Left ventricle myocardium superior (tissue), 1 donor: ENCODE measurements at regions not wholly inside any gene's neighbourhood (a gene's known extent, or its start where the extent isn't known, plus 50 kb on each side); places are given as distances from the start of the nearest gene placed in this dataset.
"Not testable (repeated sequence)": the region's sequence is repeated elsewhere in the genome, so short reads cannot be mapped to it uniquely, and the experiment has no call there.

Experiments used
- ATAC-seq: fragments of 200-7000 bp; cut with Tn5 transposase; one replicate; pipeline ENCODE4 v1.9.1; 2020; ENCODE audit warnings: mild to moderate bottlenecking, moderate library complexity
- DNase-seq: peaks from one replicate; pipeline ENCODE4 v3.0.0-alpha.2; 2020
- intact Hi-C: fragments of 100-400 bp; cut with micrococcal nuclease; formaldehyde crosslinking; loops from one replicate; pipeline ENCODE4 v1.11.0; 2022
- donor health status: DM: no; HTN: yes; CAD: no; lungs with severe emphysema.

GRCh38 chr13:86253497-86253896, 454.3 kb upstream of the SLITRK6 start:
- intact Hi-C loops, ATAC-seq: not testable (repeated sequence)

GRCh38 chr13:86255820-86256219, 456.6 kb upstream of the SLITRK6 start:
- DNase-seq, ATAC-seq, intact Hi-C loops: not testable (repeated sequence)

More at GRCh38 chr13:86253497-86253896, 454.3 kb upstream of the SLITRK6 start:
- not testable (repeated sequence) for DNase-seq

GRCh38 chr13:86269511-86269910, 470.3 kb upstream of the SLITRK6 start:
- no peak for ATAC-seq
- no peak for DNase-seq
- intact Hi-C loops, result no loop called here

DNA sequence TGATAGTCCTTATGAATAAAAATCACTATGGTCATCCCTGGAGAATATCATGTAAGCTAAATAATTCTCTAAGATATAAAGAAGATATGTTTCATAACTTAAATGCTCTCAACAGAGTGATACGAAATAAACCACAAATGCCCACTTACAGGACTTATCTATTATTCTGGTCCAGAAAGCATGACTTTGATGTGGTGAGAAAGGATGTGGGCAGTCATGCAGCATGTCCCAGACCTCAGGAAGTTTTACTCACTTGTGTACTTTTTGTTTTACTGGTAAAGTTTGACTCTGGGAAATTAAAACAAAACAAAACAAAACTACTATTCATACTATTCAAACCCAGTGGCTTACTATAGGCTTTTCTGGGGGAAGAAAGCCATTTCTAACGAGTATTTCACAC, 483.2 kb upstream of the SLITRK6 start:
- DNase-seq, result no peak
- intact Hi-C loops, result no loop called here
- no peak for ATAC-seq

- DNase-seq (no peak), ATAC-seq (no peak)
- intact Hi-C loops, result no loop called here
These were observed 483.8 kb upstream of the SLITRK6 start for GRCh38 chr13:86283031-86283430.

DNA sequence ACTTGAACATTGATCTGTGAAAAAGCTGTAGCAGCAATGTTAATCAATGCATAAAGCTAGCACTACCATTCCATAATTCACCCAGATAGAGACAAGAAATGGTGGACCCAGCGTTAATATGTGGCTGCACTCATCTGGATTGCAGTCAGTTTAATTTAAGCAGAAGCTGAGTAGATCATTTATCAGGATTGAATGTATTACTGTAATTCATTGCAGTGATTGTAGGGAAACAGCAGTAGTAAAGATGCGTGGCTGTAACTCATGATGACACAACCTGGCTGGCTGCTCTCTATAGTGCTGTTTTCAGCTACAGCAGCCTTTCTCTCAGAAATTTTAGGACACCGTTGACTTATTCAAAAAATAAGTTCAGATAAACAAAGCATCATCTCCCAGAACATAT, 499.5 kb upstream of the SLITRK6 start:
- intact Hi-C loops, result no loop called here
- DNase-seq (no peak), ATAC-seq (no peak)

GRCh38 chr13:86299128-86299527, 499.9 kb upstream of the SLITRK6 start:
- intact Hi-C loops, result no loop called here
- DNase-seq (no peak), ATAC-seq (no peak)

- DNase-seq (no peak), ATAC-seq (no peak)
- intact Hi-C loops, result no loop called here
These were observed 510.7 kb upstream of the SLITRK6 start for GRCh38 chr13:86309881-86310280.

DNA sequence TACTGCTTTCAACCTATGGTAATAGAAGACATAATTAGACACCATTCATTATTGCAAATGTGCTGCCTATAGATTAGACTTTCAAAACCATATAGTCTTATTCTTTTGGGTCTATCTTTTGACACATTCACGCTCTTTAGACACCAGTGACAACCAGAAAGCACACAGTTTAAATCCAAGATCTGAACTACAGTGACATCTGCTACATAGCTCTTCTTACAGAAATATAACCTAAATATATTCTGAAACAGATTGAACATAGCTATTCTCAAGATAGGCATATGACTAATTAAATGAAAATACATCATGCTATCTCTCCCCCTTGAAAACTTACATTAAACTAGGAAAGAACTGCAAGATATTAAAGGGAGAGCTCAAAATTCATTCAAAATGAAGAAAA, 514.2 kb upstream of the SLITRK6 start:
- intact Hi-C loops, result no loop called here
- ATAC-seq, result no peak
- no peak for DNase-seq

DNA sequence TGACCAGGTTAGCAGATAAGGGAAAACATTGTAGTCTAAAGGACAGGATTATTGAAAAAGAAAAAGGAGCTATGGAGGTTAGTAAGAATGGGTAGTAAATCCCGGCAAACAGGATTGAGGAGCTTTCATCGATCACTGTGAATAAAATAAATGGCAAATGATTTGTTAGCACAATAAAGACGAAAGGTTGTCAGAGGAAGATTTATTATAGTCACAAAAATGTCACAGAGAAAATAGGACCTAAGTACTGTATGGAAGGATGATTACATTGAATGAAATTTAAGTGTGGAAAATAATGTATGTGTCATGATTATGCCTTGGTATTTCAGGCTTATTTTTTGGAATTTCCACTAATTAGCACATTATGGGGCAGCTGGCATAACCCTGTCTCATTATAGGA, 519.2 kb upstream of the SLITRK6 start:
- DNase-seq (no peak), ATAC-seq (no peak)
- intact Hi-C loops, result no loop called here

- no peak for ATAC-seq
- no peak for DNase-seq
- intact Hi-C loops, result no loop called here
These were observed 525.0 kb upstream of the SLITRK6 start for GRCh38 chr13:86324191-86324590.

- DNase-seq (no peak), ATAC-seq (no peak)
- intact Hi-C loops, result no loop called here
These were observed 556.1 kb upstream of the SLITRK6 start for GRCh38 chr13:86355301-86355700.

- no peak for ATAC-seq
- intact Hi-C loops, result no loop called here
- DNase-seq, result no peak
These were observed 557.9 kb upstream of the SLITRK6 start for GRCh38 chr13:86357106-86357505.

GRCh38 chr13:86363749-86364148, 564.5 kb upstream of the SLITRK6 start:
- intact Hi-C loops, DNase-seq, ATAC-seq: not testable (repeated sequence)

DNA sequence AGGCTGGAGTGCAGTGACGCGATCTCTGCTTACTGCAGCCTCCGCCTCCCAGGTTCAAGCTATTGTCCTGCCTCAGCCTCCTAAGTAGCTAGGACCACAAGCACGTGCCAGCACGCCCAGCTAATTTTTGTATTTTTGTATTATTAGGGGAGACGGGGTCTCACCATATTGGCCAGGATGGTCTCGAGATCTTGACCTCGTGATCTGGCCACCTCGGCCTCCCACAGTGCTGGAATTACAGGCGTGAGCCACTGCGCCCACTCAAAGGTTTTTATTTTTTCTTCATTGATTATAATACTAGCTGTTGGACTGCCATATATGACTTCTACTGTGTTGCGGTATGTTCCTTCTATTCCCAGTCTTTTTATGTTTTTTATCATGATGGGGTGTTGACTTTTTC, 569.7 kb upstream of the SLITRK6 start:
- intact Hi-C loops, result no loop called here
- no peak for ATAC-seq
- no peak for DNase-seq

DNA sequence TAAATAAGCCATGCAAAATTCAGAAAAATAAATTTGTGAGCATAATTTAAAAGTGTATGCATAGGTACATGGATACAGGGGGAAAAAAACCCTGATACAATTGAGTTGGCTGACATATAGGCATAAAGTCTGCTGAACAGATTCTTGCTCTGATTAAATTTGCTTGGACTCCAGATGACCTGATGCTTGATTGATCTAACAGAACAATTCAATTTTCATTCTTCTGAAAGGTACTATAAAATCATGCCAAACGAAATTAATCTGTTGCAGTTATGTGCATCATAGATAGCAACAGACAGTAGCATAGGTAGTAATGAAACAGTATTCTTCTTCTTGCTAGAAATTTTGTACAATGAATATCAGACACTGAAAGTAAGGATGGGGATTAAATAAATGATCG, 578.2 kb upstream of the SLITRK6 start:
- intact Hi-C loops, result no loop called here
- ATAC-seq, result no peak
- no peak for DNase-seq

GRCh38 chr13:86378628-86379027, 579.4 kb upstream of the SLITRK6 start:
- ATAC-seq, result no peak

GRCh38 chr13:86383151-86383550, 583.9 kb upstream of the SLITRK6 start:
- no peak for ATAC-seq
- intact Hi-C loops, result no loop called here

More at GRCh38 chr13:86378628-86379027, 579.4 kb upstream of the SLITRK6 start:
- no peak for DNase-seq
- intact Hi-C loops, result no loop called here

GRCh38 chr13:86383561-86383960, 584.3 kb upstream of the SLITRK6 start:
- intact Hi-C loops, result no loop called here
- DNase-seq (no peak), ATAC-seq (no peak)

More at GRCh38 chr13:86383151-86383550, 583.9 kb upstream of the SLITRK6 start:
- DNase-seq, result no peak

DNA sequence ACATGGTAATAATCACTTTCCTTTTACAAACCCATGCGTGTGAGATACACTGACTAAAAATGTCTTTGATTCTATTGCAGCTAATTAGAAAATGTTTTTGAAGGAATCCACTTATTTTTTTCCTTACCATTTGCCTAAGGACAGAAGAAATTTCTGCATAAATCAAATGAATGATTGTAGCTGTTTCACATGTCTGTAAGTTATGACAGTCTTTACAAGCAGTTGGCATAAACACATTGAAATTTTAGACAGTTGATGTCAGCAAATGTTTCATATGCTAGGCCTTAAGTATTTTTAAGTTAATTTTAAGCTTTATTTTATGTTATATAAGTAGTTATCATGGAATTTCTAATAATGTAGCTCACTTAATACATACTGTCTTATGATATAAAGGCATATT, 598.4 kb upstream of the SLITRK6 start:
- no peak for DNase-seq
- intact Hi-C loops, result no loop called here
- ATAC-seq, result no peak

GRCh38 chr13:86399572-86399971, 600.4 kb upstream of the SLITRK6 start:
- intact Hi-C loops, result no loop called here
- no peak for DNase-seq
- no peak for ATAC-seq

- intact Hi-C loops, result no loop called here
- ATAC-seq (peak; percentile 60), DNase-seq (no peak)
These were observed 603.3 kb upstream of the SLITRK6 start for GRCh38 chr13:86402500-86402899.
